ENCODE measurements at regions not wholly inside any gene's neighbourhood (a gene's known extent, or its start where the extent isn't known, plus 50 kb on each side); places are given as distances from the start of the nearest gene placed in this dataset.

DNA sequence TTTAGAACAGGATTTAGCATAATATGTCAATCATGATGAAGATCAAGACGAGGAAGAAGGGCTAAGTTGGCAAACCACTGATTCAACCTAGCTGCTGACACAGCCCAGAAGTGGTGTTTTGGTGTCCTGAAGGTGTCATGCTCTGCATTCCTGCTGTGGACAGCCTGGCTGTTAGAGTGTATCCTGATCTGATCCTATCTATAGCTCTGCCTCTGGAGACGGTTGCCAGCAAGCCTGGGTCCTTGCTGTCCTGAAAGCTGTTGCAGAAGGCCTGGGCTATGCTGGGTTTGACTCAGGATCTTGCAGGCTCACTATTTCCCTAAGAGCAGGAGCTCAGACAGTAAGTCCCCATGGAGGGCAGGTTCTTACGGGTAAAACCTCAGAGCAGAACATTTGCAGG, 416.4 kb downstream of the TSHZ3 start:
- WGBS, 2 donors = 50 to 67% methylated on average over 2 to 3 of the region's 3 CpGs
- Histone ChIP-seq H3K4me1 (no peaks in the 10 kb centered on the region), H3K27ac (no peak overlapping the region), H3K4me3 (no peak overlapping the region), H3K36me3 (no peaks in the 10 kb centered on the region), H3K27me3 (no peaks in the 10 kb centered on the region), H3K9me3 (peaks cover 0 to 9% (median 0%) of the 10 kb centered on the region in 3 donors)
- no peak for TF ChIP-seq POLR2A (IDR thresholded peaks at IDR 0.05)
- TF ChIP-seq CTCF (IDR thresholded peaks at IDR 0.05) = no peak
- intact Hi-C loops (cut with DNase I) = no loop called here
- DNase-seq = no peak

DNA sequence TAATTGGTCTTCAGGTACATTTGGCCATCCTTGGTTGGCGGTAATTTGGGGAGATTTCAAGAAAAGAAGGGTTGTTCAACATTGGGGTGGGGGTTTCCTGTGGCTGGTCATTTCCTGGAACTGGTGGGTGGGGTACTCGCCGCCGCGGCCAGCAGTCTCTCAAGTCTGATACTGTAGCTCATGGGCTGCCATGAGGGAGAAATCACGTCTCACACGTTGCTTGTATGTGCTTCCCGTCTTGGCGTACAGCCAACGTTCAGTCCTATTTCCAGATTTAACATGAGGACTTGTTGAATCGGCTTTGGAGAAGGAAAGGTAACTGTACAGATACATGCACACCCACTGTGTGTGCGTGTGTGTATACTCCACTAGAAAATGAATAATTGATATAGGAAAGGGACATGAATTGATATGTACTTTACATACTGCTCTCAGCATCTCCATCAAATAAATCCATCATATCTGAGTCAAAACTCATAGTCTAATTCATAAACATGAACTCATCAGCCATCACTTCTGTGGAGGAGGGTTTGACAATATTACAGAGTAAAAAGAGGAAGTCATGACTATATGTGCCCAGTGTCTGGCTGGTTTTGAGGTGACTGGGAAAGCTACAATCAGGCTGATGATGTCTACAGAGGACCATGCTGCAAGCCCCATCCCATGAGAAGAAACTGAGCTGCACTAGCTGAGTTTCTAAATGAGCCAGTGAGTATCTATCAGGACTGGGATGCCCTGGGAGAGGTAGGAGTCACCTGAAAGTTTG, 418.1 kb downstream of the TSHZ3 start:
- H3K36me3 ChIP-seq = no peaks in the 10 kb centered on the region
- WGBS, 2 donors = 64 to 72% methylated on average over 8 to 12 of the region's 12 CpGs
- no peak overlapping the region for H3K4me3 ChIP-seq
- no peak for TF ChIP-seq POLR2A (IDR thresholded peaks at IDR 0.05)
- no peak for TF ChIP-seq CTCF (IDR thresholded peaks at IDR 0.05)
- peaks cover 0 to 9% (median 0%) of the 10 kb centered on the region in 3 donors for H3K9me3 ChIP-seq
- H3K27ac ChIP-seq = no peak overlapping the region
- no peaks in the 10 kb centered on the region for H3K27me3 ChIP-seq
- DNase-seq = no peak
- intact Hi-C loops (cut with DNase I) = no loop called here
- no peaks in the 10 kb centered on the region for H3K4me1 ChIP-seq

DNA sequence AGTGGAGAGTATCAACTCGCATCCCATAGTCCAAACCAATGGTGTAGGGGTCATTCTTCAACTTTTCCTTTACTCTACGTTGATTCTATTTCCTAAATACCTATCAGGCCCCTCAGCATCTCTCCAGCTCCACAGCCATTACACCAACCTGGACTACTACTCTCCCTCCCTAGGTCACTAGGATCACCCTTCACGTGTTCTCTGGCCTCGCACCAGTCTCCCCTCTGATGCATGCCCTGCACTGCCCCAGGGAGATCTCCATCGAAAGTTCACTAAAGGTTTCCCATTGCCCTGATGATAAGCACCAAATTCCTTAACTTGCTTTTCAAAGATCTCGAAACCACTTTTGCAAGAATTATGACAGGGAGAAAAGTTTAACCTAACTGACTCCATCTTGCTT, 421.5 kb downstream of the TSHZ3 start:
- intact Hi-C loops (cut with DNase I) = no loop called here
- DNase-seq = no peak
- Histone ChIP-seq H3K9me3 (peaks cover 0 to 9% (median 0%) of the 10 kb centered on the region in 3 donors), H3K27me3 (no peaks in the 10 kb centered on the region), H3K4me1 (no peaks in the 10 kb centered on the region), H3K4me3 (no peak overlapping the region), H3K36me3 (no peaks in the 10 kb centered on the region), H3K27ac (no peak overlapping the region)
- TF ChIP-seq CTCF (IDR thresholded peaks at IDR 0.05) = no peak
- no peak for TF ChIP-seq POLR2A (IDR thresholded peaks at IDR 0.05)
- 76 to 82% methylated on average over 6 of the region's 6 CpGs for WGBS, 2 donors

DNA sequence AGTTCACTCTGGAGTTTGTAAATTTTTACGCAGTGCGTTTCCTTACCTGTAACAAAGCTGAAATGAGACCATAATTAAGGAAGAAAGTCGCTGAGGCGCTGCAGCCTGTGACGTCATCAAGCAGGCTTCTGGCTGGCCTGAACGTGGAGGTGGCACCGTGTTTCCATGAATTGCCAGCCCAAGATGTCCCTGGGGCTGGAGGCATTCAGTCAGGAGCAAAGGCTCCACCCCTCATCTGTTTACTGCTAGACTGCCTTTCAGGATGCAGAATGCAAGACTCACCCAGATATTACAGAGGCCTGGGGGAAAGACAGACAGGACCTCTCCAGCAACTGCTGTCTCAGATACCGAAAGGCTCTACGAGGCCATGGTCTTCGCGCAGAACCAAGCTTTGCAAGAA, 424.6 kb downstream of the TSHZ3 start:
- peaks cover 0 to 9% (median 0%) of the 10 kb centered on the region in 3 donors for H3K9me3 ChIP-seq
- TF ChIP-seq POLR2A (IDR thresholded peaks at IDR 0.05) (no peak), CTCF (IDR thresholded peaks at IDR 0.05) (no peak)
- intact Hi-C loops (cut with DNase I) = no loop called here
- no peaks in the 10 kb centered on the region for H3K27me3 ChIP-seq
- H3K36me3 ChIP-seq = no peaks in the 10 kb centered on the region
- DNase-seq = no peak
- WGBS, 2 donors = 63 to 73% methylated on average over 9 to 11 of the region's 11 CpGs
- H3K27ac ChIP-seq = no peak overlapping the region
- no peak overlapping the region for H3K4me3 ChIP-seq
- no peaks in the 10 kb centered on the region for H3K4me1 ChIP-seq

- H3K36me3 ChIP-seq = no peaks in the 10 kb centered on the region
- DNase-seq = no peak
- no peak overlapping the region for H3K27ac ChIP-seq
- no peak overlapping the region for H3K4me3 ChIP-seq
- peaks cover 0 to 4% (median 0%) of the 10 kb centered on the region in 4 donors for H3K27me3 ChIP-seq
- 57 to 61% methylated on average over 10 to 11 of the region's 11 CpGs for WGBS, 2 donors
- peaks cover 0 to 9% (median 0%) of the 10 kb centered on the region in 3 donors for H3K9me3 ChIP-seq
- TF ChIP-seq CTCF (IDR thresholded peaks at IDR 0.05) (no peak), POLR2A (IDR thresholded peaks at IDR 0.05) (no peak)
- no peaks in the 10 kb centered on the region for H3K4me1 ChIP-seq
- intact Hi-C loops (cut with DNase I) = no loop called here
These were observed 425.1 kb downstream of the TSHZ3 start for GRCh38 chr19:30924069-30924636.
